8988T (cell line): ENCODE measurements at regions not wholly inside any gene's neighbourhood (a gene's known extent, or its start where the extent isn't known, plus 50 kb on each side); places are given as distances from the start of the nearest gene placed in this dataset.
"Not testable (repeated sequence)": the region's sequence is repeated elsewhere in the genome, so short reads cannot be mapped to it uniquely, and the experiment has no call there.

Experiments
- DNase-seq: peaks from one replicate; pipeline ENCODE4 v3.0.0; 2011

- DNase-seq, result no peak
Measured at GRCh38 chr6:132198040-132198439, 203.2 kb downstream of the MOXD1 start.

GRCh38 chr6:132194529-132194928 is 206.7 kb downstream of the MOXD1 start:
- DNase-seq, result no peak

DNA sequence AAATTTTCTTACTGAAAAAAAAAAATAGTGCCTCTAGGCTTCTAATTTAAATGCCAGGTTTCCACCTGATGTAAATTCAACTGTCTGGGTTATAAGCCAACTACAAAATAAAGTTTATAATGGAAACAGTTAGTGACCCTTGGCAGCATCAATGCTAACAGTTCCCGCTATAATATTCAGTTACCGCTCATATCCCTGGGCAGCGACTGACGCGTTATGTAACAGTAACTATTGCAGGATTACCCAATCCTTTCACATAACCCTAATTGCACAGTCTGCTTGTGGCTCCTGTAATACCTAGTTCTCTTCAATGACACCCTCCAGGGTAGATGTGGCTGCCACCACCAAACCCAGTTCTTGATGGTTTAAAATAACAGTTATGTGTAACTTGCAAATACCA is 208.6 kb downstream of the MOXD1 start:
- no peak for DNase-seq

- no peak for DNase-seq
Measured at GRCh38 chr6:132190815-132191175, 210.5 kb downstream of the MOXD1 start.

- no peak for DNase-seq
Measured at GRCh38 chr6:132190097-132190814, 211.0 kb downstream of the MOXD1 start.

GRCh38 chr6:132188556-132189264 is 212.6 kb downstream of the MOXD1 start:
- DNase-seq, result no peak

DNA sequence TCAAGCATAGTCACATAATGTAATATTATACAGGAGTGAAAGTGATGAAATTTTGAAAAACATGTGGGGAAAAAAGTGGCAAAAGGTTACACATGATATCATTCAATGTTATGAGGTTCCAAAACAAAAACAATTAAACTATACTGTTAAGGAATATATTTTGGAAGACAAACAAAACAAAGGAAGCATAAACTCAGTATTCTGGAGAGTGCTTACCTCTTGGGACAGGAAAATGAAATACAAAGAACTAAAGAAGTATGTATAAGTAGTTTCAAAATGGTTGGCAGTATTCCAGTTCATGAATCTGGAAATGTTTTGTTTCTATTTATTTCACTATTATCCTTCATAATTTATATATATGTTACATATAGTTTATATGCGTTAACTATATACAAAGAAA is 213.5 kb downstream of the MOXD1 start:
- DNase-seq, result no peak

DNA sequence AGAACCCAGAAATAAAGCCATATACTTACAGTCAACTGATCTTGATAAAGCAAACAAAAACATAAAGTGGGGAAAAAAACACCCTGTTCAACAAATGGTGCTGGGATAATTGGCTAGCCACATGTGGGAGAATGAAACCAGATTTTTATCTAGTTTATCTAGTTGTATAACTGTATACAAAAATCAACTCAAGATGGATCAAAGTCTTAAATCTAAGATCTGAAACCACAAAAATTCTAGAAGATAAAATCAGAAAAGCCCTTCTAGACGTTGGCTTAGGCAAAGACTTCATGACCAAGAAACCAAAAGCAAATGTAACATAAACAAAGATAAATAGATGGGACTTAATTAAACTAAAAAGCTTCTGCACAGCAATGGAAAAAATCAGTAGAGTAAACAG is 216.3 kb downstream of the MOXD1 start:
- not testable (repeated sequence) for DNase-seq

GRCh38 chr6:132179955-132180354 is 221.3 kb downstream of the MOXD1 start:
- no peak for DNase-seq

DNA sequence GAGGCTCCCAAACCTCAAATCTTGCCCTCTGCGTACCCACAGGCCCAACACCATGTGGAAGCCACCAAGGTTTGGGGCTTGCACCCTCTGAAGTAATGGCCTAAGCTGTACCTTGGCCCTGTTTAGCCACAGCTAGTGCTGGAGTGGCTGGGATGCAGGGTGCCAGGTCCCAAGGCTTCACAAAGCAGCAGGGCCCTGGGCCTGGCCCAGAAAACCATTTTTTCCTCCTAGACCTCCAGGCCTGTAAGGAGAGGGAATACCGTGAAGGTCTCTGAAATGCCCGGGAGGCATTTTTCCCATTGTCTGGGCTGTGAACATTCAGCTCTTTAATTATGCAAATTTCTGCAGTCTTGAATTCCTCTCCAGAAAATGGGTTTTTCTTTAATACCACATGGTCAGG is 223.7 kb upstream of the CCN2 start:
- DNase-seq, result no peak

GRCh38 chr6:132168961-132169360 is 217.8 kb upstream of the CCN2 start:
- no peak for DNase-seq

- DNase-seq, result no peak
Measured at GRCh38 chr6:132167929-132168892, 217.0 kb upstream of the CCN2 start.

DNA sequence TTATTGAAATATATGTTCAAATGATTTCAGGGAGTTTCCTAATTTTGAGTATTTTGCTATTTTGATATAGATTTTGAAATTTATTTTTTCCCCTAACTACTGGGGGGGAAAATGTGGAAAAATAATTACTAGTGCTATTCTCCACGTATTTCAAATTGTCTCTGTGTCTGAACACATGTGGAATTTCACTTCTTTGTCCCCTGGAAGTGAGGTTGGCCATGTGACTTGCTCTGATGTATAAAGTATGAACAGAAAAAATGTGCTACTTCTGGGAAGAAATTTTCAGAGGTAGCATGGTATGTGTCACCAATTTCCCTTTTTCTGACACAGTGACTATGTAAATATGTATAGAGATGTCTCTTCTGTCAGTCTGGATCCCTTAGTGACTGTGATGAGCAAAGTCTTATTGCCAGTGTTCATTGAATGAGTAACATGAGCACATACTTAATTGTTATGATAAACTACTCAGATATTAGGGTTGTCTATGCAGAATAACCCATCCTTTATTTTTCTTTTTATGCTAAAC is 215.4 kb upstream of the CCN2 start:
- DNase-seq, result no peak

DNA sequence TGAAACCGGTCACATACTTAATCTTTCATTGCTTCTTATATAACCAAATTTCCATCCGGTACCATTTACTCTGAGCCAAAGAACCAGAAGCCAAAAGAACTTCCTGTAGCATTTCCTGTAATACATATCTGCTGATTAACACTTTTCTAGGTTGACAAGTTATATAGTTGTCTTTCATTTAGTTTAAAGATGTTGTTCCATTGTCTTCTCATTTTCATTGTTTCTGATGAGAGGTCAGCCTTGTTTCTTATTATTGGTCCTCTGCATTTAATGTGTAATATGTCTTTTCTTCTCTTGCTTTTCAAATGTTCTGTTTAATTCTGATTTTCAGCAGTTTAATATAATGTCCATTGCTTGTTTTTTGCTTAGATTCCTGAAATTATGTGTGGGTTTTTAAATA is 214.5 kb upstream of the CCN2 start:
- DNase-seq, result no peak

- no peak for DNase-seq
Measured at GRCh38 chr6:132161283-132161682, 210.1 kb upstream of the CCN2 start.

GRCh38 chr6:132153221-132153898 is 202.2 kb upstream of the CCN2 start:
- no peak for DNase-seq

GRCh38 chr6:132147530-132148011 is 196.4 kb upstream of the CCN2 start:
- DNase-seq, result no peak

DNA sequence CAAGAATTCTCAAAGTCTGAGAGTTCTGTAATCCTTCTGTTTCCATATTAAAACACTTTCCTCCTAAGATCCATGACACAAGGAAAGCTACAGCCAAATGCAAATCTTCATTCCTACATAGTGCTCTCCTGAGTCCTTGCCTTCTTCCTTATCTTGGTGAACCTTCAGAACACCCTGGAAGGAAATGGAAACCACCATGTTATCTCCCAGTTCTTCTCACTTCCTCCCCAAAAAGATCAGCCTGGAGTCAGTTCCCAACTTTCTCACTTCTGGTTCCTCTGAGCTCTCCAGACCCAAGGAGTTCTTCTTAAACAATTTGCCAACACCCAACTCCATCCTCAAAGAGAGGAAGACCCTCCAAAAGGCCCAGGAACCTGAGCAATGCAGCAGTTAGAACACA is 193.3 kb upstream of the CCN2 start:
- no peak for DNase-seq

- DNase-seq, result no peak
Measured at GRCh38 chr6:132143258-132143657, 192.1 kb upstream of the CCN2 start.

GRCh38 chr6:132142768-132143167 is 191.6 kb upstream of the CCN2 start:
- no peak for DNase-seq

DNA sequence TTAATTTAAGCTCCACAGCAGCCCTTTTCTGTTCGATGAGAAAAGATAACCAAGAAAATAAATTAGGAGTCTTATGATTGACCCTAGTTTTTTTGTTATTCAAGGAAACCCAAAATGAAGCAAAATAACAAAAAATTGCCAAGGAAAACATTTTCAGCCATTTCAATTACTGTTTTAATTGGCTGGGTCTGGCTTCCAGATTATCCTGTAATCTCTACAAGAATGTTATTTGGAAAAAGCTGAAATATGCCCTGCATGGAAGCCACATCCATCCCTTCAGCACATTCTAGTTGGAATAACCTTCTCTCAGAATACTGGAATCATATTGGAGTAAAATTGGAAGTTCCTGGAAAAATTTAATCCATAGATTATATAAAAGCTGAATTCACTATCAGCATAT is 191.1 kb upstream of the CCN2 start:
- DNase-seq, result no peak

GRCh38 chr6:132140189-132140588 is 189.0 kb upstream of the CCN2 start:
- no peak for DNase-seq

GRCh38 chr6:132139611-132140010 is 188.4 kb upstream of the CCN2 start:
- DNase-seq, result no peak
